ENCODE measurements at regions not wholly inside any gene's neighbourhood (a gene's known extent, or its start where the extent isn't known, plus 50 kb on each side); places are given as distances from the start of the nearest gene placed in this dataset.

GRCh38 chr15:47356297-47356696 lies 361.0 kb upstream of the SEMA6D start:
- DNase-seq: no peak

- DNase-seq: no peak
Measured at GRCh38 chr15:47358876-47359275, 358.4 kb upstream of the SEMA6D start.

- no peak for DNase-seq
Measured at GRCh38 chr15:47360305-47360704, 357.0 kb upstream of the SEMA6D start.

DNA sequence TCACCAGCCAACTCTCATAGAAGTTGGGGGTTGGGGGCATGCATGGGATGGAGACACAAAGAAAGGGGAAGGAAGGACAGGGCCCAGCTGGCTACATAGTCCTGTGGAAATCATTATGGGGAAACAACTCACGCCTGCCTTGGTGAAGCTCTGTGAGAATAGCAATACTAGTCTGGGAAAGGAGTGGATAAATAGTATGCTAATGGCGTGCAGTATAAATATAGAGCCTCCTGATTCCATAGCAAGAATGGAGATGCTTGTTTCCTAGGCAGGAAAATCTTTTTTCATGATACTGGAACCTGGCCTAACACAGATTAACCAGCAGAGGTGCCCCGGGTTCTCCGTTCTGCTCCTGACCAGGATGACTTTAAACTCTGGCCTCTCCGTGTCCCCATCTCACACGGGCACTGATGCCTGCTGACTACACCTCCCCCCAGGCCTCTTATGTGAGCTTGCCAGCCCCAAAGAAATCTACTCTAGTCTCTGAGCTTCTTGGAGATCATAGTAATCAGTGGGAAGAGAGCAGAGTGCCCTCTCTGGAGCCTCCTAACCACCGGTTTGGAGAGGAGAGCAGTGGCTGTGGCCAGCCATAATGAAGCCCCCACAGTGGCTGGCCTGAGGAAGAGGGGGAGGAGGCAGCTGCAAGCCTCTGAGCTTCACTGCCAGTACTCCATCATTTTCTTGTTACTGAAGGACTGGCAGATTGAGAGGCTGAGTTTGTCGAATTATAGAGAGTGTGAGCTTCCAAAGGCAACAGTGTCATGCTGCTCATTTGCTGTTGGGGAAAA lies 355.0 kb upstream of the SEMA6D start:
- DNase-seq: no peak

DNA sequence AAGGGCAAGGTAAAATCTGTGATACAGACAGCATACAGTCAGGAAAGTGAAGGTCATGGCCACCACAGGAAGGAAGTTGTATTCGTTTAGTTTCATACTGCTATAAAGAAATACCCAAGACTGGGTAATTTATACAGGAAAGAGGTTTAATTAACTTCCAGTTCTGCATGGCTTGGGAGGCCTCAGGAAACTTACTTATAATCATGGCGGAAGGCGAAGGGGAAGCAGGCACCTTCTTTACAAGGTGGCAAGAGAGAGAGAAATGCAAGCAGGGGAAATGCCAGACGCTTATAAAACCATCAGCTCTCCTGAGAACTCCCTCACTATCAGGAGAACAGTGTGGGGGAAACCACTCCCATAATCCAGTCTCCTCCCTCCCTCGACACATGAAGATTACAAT lies 353.7 kb upstream of the SEMA6D start:
- no peak for DNase-seq

GRCh38 chr15:47364230-47365141 lies 352.8 kb upstream of the SEMA6D start:
- peak; percentile 28 for DNase-seq

DNA sequence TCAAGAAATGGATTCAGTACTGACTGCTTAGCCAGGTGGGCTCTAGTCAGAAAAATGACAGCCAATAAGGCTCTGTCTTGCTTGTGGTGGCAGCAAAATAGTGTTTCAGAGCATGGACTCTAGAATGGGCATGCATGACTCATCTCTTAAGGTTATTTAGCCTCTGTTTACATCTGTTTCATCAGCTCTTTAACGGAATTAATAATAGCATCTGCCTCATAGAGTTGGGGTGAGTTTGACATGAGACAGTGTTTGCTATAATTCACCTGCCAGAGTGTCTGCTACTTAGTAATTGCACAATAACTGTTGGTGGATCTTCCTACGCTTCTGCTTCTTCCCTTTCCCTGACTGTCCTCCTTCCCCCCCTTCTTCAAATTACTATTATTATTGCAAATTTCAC lies 350.4 kb upstream of the SEMA6D start:
- no peak for DNase-seq

GRCh38 chr15:47367726-47368390 lies 349.4 kb upstream of the SEMA6D start:
- no peak for DNase-seq

- no peak for DNase-seq
Measured at GRCh38 chr15:47371939-47372338, 345.4 kb upstream of the SEMA6D start.

GRCh38 chr15:47374222-47374621 lies 343.1 kb upstream of the SEMA6D start:
- no peak for DNase-seq

DNA sequence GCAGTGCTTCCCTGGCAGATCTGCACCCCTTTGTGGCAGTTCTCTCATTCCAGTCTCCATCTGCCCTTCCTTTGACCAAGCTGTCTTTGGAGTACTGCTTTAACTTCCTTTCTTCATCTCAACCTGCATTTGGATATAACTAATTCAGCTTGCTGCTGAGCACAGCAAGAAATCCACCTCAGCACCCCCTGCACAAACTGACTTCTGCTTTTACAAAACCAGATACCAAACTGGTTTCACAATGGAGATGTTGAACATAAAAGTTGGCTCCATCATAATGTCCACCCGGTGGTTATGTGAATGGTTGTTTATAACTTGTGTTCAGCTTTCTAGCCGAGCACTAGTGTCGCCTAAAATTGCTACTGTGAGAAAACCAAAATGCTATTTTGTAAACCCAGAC lies 341.1 kb upstream of the SEMA6D start:
- DNase-seq: no peak

DNA sequence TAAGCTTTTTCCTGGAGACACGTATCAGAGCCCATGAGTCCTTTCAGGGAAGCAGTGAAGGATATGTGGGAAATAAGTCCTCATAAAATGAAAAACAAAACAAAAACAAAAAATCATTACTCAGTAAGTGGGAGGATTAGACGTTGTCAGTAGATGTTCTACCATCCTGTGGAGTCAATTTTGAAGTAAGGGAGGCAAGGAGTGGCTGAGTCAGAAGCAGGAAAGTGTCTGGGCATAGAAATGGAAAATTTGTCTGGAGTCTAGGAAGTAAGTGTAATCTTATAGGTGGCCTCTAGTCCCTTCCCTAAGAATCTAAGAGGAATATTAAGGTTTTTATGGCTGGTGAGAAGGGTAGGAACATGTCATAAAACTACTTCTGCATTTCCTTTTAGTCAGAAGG lies 339.8 kb upstream of the SEMA6D start:
- DNase-seq: no peak

DNA sequence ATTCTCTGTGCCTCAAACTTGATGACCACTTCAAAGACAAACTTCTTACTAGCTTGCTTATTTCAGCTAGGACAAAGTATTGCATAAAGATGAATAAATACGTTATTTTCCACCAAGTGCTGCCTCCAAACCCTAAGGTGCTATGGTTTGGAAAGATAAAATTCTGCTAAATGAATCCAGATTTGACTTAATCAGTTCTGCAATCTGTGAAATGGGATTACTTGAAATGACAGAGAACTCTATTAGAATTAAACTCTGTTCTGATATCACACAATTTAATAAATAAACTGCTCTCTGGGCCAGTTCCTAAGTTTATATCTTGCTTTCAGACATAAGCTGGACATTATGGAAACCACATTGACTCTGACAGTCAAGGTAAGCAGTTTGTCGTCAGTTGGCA lies 338.8 kb upstream of the SEMA6D start:
- no peak for DNase-seq

DNA sequence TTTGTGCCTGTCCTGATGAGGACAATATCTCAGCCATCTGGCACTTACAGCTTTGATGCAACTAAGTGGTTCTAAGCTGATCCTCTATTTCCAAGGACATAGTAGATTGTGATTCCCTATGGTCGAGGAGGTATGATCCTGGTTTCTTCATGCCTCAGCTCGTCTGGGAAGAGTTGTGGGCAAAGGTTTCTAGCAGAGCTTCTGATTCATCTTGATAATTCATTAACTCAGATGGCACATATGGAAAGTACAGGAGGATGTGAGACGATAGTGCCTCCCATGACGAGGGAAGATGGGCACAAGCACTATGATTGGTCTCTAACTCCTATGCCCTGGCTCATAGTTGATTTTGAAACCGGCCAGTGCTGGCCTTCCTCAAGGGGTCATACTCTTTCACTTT lies 334.2 kb upstream of the SEMA6D start:
- DNase-seq: no peak

- DNase-seq: no peak
Measured at GRCh38 chr15:47383801-47384200, 333.5 kb upstream of the SEMA6D start.

- no peak for DNase-seq
Measured at GRCh38 chr15:47384341-47384740, 333.0 kb upstream of the SEMA6D start.

GRCh38 chr15:47384776-47385175 lies 332.5 kb upstream of the SEMA6D start:
- no peak for DNase-seq

DNA sequence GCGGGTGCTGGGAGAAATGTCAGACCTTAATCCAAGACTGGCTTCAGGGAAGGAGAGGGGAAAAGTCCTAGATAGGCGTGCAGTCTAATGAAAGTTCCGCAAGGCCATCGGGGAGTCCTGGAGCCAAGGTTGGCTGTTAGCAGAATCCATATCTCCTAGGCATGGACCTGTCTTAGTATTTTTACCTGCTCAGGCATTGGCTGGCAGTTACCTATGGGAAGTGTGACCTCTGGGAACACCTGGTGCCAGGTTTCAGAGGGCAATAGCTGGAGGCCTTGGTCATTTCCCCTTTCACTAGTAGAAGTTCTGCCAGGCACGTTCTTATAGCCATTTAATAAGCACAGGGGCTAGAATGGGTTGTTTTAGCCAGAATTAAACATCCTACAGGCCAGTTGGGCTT lies 330.8 kb upstream of the SEMA6D start:
- DNase-seq: no peak

- DNase-seq: no peak
Measured at GRCh38 chr15:47388299-47388698, 329.0 kb upstream of the SEMA6D start.

DNA sequence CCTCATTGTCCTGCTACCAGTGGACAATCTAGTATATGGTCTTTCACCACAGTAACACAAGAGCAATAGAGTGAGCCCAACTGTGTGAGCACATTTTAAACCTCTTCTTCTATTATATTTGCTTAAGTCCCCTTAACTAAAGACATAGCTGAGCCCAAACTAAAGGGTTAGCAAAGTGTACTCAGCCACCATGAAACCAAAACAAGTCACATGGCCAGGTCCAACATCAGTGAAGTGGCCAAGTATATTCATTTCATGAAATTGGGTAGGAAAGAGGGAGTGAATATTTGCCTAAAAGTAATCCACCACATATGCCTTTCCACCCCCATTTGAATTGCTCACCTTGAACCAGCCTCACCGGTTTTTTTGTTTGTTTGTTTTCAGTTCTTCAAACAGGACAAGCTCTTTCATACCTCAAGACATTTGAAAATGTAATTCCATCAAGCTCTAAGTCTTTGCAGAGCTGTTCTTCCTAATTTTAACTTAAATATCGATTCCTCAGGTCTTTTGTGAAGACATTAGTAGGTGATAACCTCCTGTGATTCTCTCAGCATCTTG lies 327.0 kb upstream of the SEMA6D start:
- DNase-seq: peak; percentile 36

- DNase-seq: no peak
Measured at GRCh38 chr15:47394286-47394809, 323.0 kb upstream of the SEMA6D start.

DNA sequence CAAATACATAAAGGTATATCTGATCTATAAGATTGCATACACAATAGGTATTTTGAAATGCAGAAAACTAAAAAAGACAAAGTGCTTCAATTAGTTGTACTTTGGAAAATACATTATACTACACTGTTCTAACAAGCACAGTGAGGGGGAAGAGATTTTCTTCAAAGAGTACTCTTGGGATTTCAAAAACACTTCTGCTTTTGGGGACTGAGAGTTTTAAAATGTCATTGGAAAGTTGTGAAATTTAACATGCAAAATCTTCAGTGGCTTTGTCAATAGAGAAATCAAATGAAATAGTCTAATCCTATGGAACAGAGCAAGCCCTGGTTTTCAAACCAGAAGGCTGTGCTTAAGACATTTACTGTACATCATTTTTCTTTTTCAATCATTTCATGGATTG lies 322.2 kb upstream of the SEMA6D start:
- no peak for DNase-seq

GRCh38 chr15:47397655-47398054 lies 319.6 kb upstream of the SEMA6D start:
- DNase-seq: no peak

All from DMS79 (cell line).